Activated B cell treated with CpG ODN at 0.5 μM for 24 hours (primary cell): ENCODE measurements at regions not wholly inside any gene's neighbourhood (a gene's known extent, or its start where the extent isn't known, plus 50 kb on each side); places are given as distances from the start of the nearest gene placed in this dataset.
"Not testable (repeated sequence)": the region's sequence is repeated elsewhere in the genome, so short reads cannot be mapped to it uniquely, and the experiment has no call there.

Source experiments
- ATAC-seq: fragments of 200-7000 bp; cut with Tn5 transposase; one replicate; pipeline ENCODE4 v1.10.0; 2021; ENCODE audit warnings: low read depth, mild to moderate bottlenecking, moderate library complexity
- CTCF ChIA-PET: fragments of 350-600 bp; sonication (Branson Sonifier 250); formaldehyde crosslinking; loops from one replicate; lab custom pipeline; 2021; ENCODE audit warnings: antibody characterized with exemption; lab: Charles Lee
- POLR2A ChIA-PET: fragments of 350-600 bp; sonication (Branson Sonifier 250); formaldehyde crosslinking; loops from one replicate; lab custom pipeline; 2021; ENCODE audit warnings: antibody characterized with exemption; lab: Charles Lee
- DNase-seq: peaks from one replicate; pipeline ENCODE4 v3.0.0; 2022
- H3K27ac Mint-ChIP-seq: one replicate; pipeline ENCODE4 v1.8.0; 2020; ENCODE audit warnings: mixed read lengths
- H3K27me3 Mint-ChIP-seq: one replicate; pipeline ENCODE4 v1.8.0; 2021; ENCODE audit warnings: mixed read lengths
- H3K36me3 Mint-ChIP-seq: one replicate; pipeline ENCODE4 v1.8.0; 2021; ENCODE audit warnings: low read depth, mixed read lengths
- H3K4me1 Mint-ChIP-seq: one replicate; pipeline ENCODE4 v1.8.0; 2021; ENCODE audit warnings: mixed read lengths
- H3K4me3 Mint-ChIP-seq: one replicate; pipeline ENCODE4 v1.8.0; 2020; ENCODE audit warnings: mild to moderate bottlenecking, mixed read lengths
- H3K9me3 Mint-ChIP-seq: one replicate; pipeline ENCODE4 v1.8.0; 2020; ENCODE audit warnings: mixed read lengths
- intact Hi-C: fragments of 100-400 bp; cut with micrococcal nuclease; formaldehyde crosslinking; loops from one replicate; pipeline ENCODE4 v1.15.1; 2024
- TF ChIP-seq, protein P1 (sequence below): fragments of 200-600 bp; IDR thresholded peaks from one replicate; pipeline ENCODE4 v1.8.0; 2022; ENCODE audit warnings: antibody characterized with exemption, mild to moderate bottlenecking

DNA sequence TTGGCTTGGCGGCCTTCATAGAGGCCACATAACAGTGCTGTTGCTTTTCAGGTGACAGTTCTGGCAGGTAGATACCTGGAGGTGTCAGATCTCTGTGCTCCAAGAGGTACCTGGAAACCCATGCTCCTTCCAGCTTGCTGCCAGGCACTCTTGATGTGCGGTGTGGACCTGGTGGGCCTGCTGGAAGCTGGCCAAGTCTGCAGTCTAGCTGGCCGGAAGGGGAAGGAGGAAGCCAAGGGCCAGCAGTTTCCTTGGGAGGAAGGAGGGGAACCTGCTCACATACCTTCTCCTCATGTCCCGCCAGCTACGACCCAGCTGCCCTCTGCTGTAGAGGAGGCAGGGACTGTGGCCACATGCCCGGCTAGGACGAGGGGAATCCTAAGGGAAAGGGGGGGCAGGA lies 166.4 kb upstream of the AJAP1 start:
- Mint-ChIP-seq H3K9me3 (no peaks in the 10 kb centered on the region), H3K4me3 (no peak overlapping the region), H3K36me3 (no peaks in the 10 kb centered on the region), H3K4me1 (peaks cover 4% of the 10 kb centered on the region), H3K27ac (no peak overlapping the region), H3K27me3 (peaks cover 11% of the 10 kb centered on the region)
- ATAC-seq (no peak), DNase-seq (no peak)
- intact Hi-C loops, result no loop called here
- ChIA-PET POLR2A (no interaction called here), CTCF (no interaction called here)
- TF ChIP-seq, protein P1, sequence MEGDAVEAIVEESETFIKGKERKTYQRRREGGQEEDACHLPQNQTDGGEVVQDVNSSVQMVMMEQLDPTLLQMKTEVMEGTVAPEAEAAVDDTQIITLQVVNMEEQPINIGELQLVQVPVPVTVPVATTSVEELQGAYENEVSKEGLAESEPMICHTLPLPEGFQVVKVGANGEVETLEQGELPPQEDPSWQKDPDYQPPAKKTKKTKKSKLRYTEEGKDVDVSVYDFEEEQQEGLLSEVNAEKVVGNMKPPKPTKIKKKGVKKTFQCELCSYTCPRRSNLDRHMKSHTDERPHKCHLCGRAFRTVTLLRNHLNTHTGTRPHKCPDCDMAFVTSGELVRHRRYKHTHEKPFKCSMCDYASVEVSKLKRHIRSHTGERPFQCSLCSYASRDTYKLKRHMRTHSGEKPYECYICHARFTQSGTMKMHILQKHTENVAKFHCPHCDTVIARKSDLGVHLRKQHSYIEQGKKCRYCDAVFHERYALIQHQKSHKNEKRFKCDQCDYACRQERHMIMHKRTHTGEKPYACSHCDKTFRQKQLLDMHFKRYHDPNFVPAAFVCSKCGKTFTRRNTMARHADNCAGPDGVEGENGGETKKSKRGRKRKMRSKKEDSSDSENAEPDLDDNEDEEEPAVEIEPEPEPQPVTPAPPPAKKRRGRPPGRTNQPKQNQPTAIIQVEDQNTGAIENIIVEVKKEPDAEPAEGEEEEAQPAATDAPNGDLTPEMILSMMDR, result no peak

DNA sequence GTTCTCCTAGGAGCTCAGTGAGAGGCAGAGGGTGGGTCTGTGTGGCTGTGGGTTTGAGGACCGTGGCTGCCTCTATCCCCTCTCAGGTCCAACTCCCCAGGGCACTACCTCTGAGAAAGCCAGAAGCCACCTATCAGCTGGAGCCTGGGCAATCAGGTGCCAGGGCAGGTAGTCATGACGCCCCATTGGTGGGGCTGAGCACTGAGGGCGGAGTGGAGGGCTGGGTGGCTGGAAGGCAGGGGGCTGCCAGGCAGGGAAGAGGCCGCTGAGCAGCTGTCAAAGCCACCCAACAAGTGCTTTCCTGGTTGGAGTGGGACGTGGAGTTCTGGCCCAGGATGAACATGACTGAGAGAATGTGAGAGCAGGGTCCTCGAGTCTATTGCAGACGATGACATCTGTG lies 164.9 kb upstream of the AJAP1 start:
- no peak overlapping the region for H3K27ac Mint-ChIP-seq
- DNase-seq (no peak), ATAC-seq (no peak)
- H3K4me1 Mint-ChIP-seq, result peaks cover 4% of the 10 kb centered on the region
- CTCF ChIA-PET, result no interaction called here
- TF ChIP-seq, protein P1, result no peak
- POLR2A ChIA-PET, result no interaction called here
- intact Hi-C loops, result no loop called here
- no peak overlapping the region for H3K4me3 Mint-ChIP-seq
- no peaks in the 10 kb centered on the region for H3K9me3 Mint-ChIP-seq
- H3K27me3 Mint-ChIP-seq, result peaks cover 5% of the 10 kb centered on the region
- no peaks in the 10 kb centered on the region for H3K36me3 Mint-ChIP-seq

DNA sequence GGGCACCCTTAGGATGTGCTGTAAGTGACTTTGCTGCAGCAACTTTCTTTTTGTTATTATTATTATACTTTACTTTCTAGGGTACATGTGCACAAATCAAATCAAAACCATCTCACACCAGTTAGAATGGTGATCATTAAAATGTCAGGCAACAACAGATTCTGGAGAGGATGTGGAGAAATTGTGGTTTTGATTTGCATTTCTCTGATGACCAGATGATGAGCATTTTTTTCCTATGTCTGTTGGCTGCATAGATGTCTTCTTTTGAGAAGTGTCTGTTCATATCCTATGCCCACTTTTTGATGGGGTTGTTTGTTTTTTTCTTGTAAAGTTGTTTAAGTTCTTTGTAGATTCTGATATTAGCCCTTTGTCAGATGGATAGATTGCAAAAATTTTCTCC lies 164.4 kb upstream of the AJAP1 start:
- CTCF ChIA-PET, H3K4me1 Mint-ChIP-seq, H3K27me3 Mint-ChIP-seq, POLR2A ChIA-PET, H3K9me3 Mint-ChIP-seq, intact Hi-C loops, ATAC-seq, H3K36me3 Mint-ChIP-seq, H3K4me3 Mint-ChIP-seq, DNase-seq, H3K27ac Mint-ChIP-seq: not testable (repeated sequence)

DNA sequence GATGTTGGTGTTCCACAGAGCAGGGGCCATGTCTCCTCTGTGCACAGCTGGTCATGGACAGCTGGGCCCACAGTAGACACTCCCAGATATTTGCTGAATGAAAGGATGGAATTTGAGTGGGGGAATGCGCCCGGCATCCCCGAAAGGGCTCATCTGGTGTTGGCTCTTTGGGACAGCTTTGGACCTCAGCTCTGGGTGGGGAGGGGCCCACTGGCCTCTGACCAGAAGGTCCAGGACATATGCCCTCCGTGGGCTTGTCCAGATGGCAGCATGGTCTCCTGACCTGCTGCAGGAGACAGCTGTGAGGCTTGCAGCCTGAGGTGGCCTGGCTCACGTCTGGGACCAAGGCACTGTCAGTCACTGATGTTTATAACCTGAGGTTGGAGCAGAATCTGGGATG lies 160.4 kb upstream of the AJAP1 start:
- H3K36me3 Mint-ChIP-seq, result no peaks in the 10 kb centered on the region

DNA sequence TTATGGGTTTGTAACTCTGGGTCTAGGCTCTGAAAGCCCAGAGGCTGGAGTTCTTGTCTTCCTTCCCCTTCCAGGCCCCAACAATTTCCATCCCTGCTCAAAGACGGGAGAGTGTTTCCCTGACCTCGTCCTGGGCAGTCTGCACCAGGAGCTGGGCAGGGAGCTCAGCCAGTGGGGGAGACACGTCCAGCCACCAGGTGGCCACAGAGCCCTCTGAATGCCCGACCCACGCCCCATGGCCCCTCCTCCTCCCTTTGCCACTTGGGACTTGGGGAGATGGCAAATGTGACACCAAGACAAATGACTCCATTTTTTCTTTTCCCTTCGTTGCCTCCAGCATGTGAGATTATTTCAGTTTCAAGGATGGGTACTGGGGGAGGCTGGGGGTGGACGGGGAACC lies 159.9 kb upstream of the AJAP1 start:
- H3K9me3 Mint-ChIP-seq, result no peaks in the 10 kb centered on the region
- no peak overlapping the region for H3K27ac Mint-ChIP-seq
- peaks cover 4% of the 10 kb centered on the region for H3K4me1 Mint-ChIP-seq
- TF ChIP-seq, protein P1, result no peak
- H3K4me3 Mint-ChIP-seq, result no peak overlapping the region
- peaks cover 3% of the 10 kb centered on the region for H3K27me3 Mint-ChIP-seq
- intact Hi-C loops, result no loop called here
- H3K36me3 Mint-ChIP-seq, result no peaks in the 10 kb centered on the region
- ATAC-seq, result no peak
- no peak for DNase-seq
- POLR2A ChIA-PET, result no interaction called here
- CTCF ChIA-PET, result no interaction called here

More for the DNA sequence above, 160.4 kb upstream of the AJAP1 start:
- Mint-ChIP-seq H3K9me3 (no peaks in the 10 kb centered on the region), H3K27me3 (peaks cover 3% of the 10 kb centered on the region), H3K4me1 (peaks cover 4% of the 10 kb centered on the region), H3K27ac (no peak overlapping the region), H3K4me3 (no peak overlapping the region)
- ChIA-PET CTCF (no interaction called here), POLR2A (no interaction called here)
- TF ChIP-seq, protein P1, result no peak
- intact Hi-C loops, result no loop called here
- DNase-seq (no peak), ATAC-seq (no peak)

DNA sequence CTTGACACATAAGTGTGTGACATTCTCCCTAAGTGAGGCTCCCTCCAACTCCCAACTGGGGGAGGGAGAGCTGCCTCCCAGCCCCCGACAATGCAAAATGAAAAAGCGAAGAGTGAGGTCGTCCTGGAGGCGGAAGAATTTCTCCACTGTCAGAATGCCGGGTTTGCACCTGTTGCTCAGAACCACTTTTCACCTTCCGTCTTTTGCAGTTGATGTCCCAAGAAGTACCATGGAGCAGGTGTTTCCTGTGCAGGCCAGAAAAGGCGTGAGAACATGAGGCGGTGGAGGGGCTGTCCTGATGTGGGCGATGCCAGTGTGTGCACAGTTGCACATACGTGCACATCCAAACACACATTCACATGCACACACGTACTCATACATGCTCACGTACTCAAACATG lies 158.6 kb upstream of the AJAP1 start:
- TF ChIP-seq, protein P1, result no peak
- Mint-ChIP-seq H3K9me3 (no peaks in the 10 kb centered on the region), H3K27ac (no peak overlapping the region), H3K4me1 (no peaks in the 10 kb centered on the region), H3K27me3 (peaks cover 3% of the 10 kb centered on the region), H3K36me3 (no peaks in the 10 kb centered on the region), H3K4me3 (no peak overlapping the region)
- ATAC-seq (no peak), DNase-seq (no peak)
- ChIA-PET CTCF (no interaction called here), POLR2A (no interaction called here)
- intact Hi-C loops, result no loop called here
